IMR-90 (cell line): ENCODE measurements at regions not wholly inside any gene's neighbourhood (a gene's known extent, or its start where the extent isn't known, plus 50 kb on each side); places are given as distances from the start of the nearest gene placed in this dataset.

ENCODE experiments used
- NFE2L2 ChIP-seq: fragments of 150-350 bp; IDR thresholded peaks from 2 replicates; pipeline ENCODE4 v1.6.1; 2016; ENCODE audit warnings: low read depth, mild to moderate bottlenecking, low read length
- POLR2A ChIP-seq: IDR thresholded peaks from 2 replicates; pipeline ENCODE4 v1.6.1; 2012; ENCODE audit warnings: mild to moderate bottlenecking, low read depth, low read length
- TF ChIP-seq, protein P1 (sequence below): conservative IDR thresholded peaks from 2 replicates; pipeline ENCODE4 v1.5.1; 2012; ENCODE audit warnings: mild to moderate bottlenecking, low read depth, low read length, improper control_type of control experiment
- TF ChIP-seq, protein P2 (sequence below): fragments of 150-350 bp; IDR thresholded peaks from 2 replicates; pipeline ENCODE4 v1.6.1; 2017; ENCODE audit warnings: mild to moderate bottlenecking, antibody characterized with exemption, low read length, low read depth
- TF ChIP-seq, protein P3 (sequence below): fragments of 150-350 bp; IDR thresholded peaks from 2 replicates; pipeline ENCODE4 v1.6.1; 2016; ENCODE audit warnings: low read depth, mild to moderate bottlenecking, low read length, moderate library complexity, borderline replicate concordance

DNA sequence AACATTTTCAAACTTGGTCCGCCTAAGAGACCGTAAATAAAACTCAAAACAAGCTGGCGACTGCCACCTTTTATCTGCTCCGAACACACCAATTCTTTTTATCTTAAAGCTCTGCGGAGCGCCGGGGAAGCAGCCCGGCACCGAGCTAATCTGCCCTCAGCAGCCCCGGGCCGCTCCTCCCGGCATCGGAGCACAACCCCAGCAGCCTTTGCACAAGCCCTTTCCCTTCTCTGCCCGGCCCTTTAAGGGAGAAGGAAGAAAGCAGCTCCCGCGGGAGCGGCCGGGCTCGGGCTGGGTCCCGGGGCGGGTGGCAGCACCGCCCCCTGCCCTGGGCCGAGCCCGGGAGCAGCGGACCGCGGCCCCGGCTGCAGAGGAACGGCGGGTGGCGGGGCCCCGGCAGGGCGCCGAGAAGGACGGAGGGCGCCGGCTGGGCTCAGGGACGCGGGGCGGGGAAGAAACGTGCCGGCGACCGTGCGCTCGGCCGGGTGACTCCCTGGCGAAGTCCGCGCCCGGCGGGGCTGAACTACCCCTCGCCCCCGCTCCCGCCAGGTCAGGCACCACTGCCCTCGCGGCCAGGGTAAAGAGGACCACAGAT is 133.6 kb upstream of the C11orf58 start:
- TF ChIP-seq, protein P1, sequence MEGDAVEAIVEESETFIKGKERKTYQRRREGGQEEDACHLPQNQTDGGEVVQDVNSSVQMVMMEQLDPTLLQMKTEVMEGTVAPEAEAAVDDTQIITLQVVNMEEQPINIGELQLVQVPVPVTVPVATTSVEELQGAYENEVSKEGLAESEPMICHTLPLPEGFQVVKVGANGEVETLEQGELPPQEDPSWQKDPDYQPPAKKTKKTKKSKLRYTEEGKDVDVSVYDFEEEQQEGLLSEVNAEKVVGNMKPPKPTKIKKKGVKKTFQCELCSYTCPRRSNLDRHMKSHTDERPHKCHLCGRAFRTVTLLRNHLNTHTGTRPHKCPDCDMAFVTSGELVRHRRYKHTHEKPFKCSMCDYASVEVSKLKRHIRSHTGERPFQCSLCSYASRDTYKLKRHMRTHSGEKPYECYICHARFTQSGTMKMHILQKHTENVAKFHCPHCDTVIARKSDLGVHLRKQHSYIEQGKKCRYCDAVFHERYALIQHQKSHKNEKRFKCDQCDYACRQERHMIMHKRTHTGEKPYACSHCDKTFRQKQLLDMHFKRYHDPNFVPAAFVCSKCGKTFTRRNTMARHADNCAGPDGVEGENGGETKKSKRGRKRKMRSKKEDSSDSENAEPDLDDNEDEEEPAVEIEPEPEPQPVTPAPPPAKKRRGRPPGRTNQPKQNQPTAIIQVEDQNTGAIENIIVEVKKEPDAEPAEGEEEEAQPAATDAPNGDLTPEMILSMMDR = no peak
- TF ChIP-seq POLR2A (peak; percentile 51; the same call in 1 of the 2 replicates), NFE2L2 (no peak)
- TF ChIP-seq, protein P2, sequence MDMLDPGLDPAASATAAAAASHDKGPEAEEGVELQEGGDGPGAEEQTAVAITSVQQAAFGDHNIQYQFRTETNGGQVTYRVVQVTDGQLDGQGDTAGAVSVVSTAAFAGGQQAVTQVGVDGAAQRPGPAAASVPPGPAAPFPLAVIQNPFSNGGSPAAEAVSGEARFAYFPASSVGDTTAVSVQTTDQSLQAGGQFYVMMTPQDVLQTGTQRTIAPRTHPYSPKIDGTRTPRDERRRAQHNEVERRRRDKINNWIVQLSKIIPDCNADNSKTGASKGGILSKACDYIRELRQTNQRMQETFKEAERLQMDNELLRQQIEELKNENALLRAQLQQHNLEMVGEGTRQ = no peak
- TF ChIP-seq, protein P3, sequence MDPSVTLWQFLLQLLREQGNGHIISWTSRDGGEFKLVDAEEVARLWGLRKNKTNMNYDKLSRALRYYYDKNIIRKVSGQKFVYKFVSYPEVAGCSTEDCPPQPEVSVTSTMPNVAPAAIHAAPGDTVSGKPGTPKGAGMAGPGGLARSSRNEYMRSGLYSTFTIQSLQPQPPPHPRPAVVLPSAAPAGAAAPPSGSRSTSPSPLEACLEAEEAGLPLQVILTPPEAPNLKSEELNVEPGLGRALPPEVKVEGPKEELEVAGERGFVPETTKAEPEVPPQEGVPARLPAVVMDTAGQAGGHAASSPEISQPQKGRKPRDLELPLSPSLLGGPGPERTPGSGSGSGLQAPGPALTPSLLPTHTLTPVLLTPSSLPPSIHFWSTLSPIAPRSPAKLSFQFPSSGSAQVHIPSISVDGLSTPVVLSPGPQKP = no peak
